ENCODE measurements at regions not wholly inside any gene's neighbourhood (a gene's known extent, or its start where the extent isn't known, plus 50 kb on each side); places are given as distances from the start of the nearest gene placed in this dataset.

DNA sequence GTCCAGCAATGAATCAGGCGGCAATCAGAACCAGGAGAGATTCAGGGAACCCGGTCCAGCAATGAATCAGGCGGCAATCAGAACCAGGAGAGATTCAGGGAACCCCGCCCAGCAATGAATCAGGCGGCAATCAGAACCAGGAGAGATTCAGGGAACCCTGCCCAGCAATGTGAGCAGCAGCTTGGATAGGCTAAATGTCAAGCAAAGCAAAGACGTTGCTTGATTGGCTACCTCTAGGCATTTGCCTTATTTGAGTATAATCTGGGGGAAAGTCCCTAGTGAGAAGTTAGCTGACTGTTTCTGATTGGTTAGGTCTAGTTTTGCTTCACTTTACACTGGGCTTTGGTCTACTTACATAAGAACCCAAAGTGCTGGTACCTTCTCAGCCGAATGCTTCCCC lies 1212.2 kb upstream of the TENM3 start:
- H3K4me1 ChIP-seq = no peaks in the 10 kb centered on the region
- no peak overlapping the region for H3K27ac ChIP-seq (replicated peaks in 1 of 4)
- DNase-seq (ENCODE audit: extremely low spot score) = no peak
- intact Hi-C loops (cut with DNase I) = no loop called here
- H3K4me3 ChIP-seq = no peak overlapping the region
- H3K27me3 ChIP-seq = no peaks in the 10 kb centered on the region
- WGBS = 72% methylated on average over 7 of the region's 7 CpGs
- no peaks in the 10 kb centered on the region for H3K36me3 ChIP-seq
- H3K9me3 ChIP-seq = no peaks in the 10 kb centered on the region
- TF ChIP-seq, protein P1, sequence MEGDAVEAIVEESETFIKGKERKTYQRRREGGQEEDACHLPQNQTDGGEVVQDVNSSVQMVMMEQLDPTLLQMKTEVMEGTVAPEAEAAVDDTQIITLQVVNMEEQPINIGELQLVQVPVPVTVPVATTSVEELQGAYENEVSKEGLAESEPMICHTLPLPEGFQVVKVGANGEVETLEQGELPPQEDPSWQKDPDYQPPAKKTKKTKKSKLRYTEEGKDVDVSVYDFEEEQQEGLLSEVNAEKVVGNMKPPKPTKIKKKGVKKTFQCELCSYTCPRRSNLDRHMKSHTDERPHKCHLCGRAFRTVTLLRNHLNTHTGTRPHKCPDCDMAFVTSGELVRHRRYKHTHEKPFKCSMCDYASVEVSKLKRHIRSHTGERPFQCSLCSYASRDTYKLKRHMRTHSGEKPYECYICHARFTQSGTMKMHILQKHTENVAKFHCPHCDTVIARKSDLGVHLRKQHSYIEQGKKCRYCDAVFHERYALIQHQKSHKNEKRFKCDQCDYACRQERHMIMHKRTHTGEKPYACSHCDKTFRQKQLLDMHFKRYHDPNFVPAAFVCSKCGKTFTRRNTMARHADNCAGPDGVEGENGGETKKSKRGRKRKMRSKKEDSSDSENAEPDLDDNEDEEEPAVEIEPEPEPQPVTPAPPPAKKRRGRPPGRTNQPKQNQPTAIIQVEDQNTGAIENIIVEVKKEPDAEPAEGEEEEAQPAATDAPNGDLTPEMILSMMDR (IDR thresholded peaks at IDR 0.05) = no peak
- TF ChIP-seq POLR2A (IDR thresholded peaks at IDR 0.05; ENCODE audit: low read depth) = no peak
- TF ChIP-seq POLR2AphosphoS5 (IDR thresholded peaks at IDR 0.05) = no peak
- TF ChIP-seq EP300 (IDR thresholded peaks at IDR 0.05) = no peak

DNA sequence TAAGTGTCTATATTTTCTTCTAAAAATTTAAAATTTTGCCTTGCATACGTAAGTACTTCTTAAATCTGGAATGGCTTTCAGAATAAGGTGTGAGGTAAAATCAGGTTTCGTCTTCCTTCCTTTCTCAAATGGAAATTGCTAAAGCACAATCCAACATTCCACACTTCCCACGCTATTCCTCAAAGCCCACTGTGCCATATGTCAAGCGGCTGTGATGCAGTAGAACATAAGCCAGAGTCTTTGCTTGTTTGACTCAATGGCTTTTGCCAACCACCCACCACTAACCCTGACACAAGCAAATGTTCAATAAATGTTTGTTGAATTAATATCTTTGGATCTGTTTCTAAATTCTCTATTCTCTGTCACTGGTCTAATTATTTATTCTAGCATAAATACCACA lies 1199.7 kb upstream of the TENM3 start:
- H3K27ac ChIP-seq (replicated peaks in 1 of 4) = no peak overlapping the region
- intact Hi-C loops (cut with DNase I) = no loop called here
- no peaks in the 10 kb centered on the region for H3K36me3 ChIP-seq
- H3K4me3 ChIP-seq = no peak overlapping the region
- H3K4me1 ChIP-seq = no peaks in the 10 kb centered on the region
- no peaks in the 10 kb centered on the region for H3K9me3 ChIP-seq
- no peaks in the 10 kb centered on the region for H3K27me3 ChIP-seq
- WGBS = 80% methylated on average over 4 of the region's 4 CpGs
- TF ChIP-seq POLR2A (IDR thresholded peaks at IDR 0.05; ENCODE audit: low read depth) (no peak), EP300 (IDR thresholded peaks at IDR 0.05) (no peak), POLR2AphosphoS5 (IDR thresholded peaks at IDR 0.05) (no peak)
- TF ChIP-seq, protein P1 (IDR thresholded peaks at IDR 0.05) = no peak
- DNase-seq (ENCODE audit: extremely low spot score) = no peak

DNA sequence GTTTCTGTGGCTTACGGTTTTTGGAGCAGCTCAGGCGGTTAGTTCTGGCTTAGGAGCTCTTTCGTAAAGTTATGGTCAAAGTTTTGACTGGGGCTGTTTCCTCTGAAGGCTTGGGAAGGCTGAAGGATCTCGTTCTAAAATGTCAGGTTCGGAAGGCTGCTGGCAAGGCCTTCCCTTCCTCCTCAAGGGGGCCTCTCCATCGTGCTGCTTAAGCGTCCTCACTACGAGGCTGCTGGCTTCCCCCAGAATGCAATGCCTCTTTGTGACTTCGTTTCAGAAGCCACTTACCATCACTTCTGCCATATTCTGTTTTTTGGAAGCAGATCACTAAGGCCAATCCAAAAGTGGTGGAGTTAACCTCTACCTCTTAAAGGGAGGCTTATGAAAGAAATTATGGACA lies 1196.4 kb upstream of the TENM3 start:
- Histone ChIP-seq H3K9me3 (no peaks in the 10 kb centered on the region), H3K27me3 (no peaks in the 10 kb centered on the region), H3K4me1 (no peaks in the 10 kb centered on the region), H3K4me3 (no peak overlapping the region), H3K36me3 (no peaks in the 10 kb centered on the region), H3K27ac (replicated peaks in 1 of 4) (no peak overlapping the region)
- intact Hi-C loops (cut with DNase I) = no loop called here
- no peak for DNase-seq (ENCODE audit: extremely low spot score)
- 77% methylated on average over 9 of the region's 9 CpGs for WGBS
- TF ChIP-seq, protein P1 (IDR thresholded peaks at IDR 0.05) = no peak
- TF ChIP-seq POLR2A (IDR thresholded peaks at IDR 0.05; ENCODE audit: low read depth) (no peak), POLR2AphosphoS5 (IDR thresholded peaks at IDR 0.05) (no peak), EP300 (IDR thresholded peaks at IDR 0.05) (no peak)

DNA sequence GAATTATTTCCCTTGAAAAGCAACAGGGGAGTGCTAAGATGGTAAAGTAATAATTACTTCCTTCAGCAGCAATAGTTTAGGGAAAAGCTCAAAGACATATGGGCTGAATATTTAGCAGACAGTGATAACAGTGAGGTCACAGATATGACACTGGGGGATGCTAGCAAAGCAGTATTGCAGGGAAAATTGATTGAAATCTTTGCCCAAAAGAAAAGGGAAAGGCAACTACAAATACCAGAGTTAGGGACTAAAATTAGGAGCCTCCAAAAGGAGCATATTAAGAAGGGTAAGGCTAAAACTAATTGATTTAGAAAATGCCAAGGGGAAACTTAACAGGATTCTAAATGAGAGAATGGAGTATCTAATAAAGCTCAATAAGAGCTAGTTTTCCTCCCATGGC lies 1191.3 kb upstream of the TENM3 start:
- no peak overlapping the region for H3K27ac ChIP-seq (replicated peaks in 1 of 4)
- H3K4me3 ChIP-seq = no peak overlapping the region
- intact Hi-C loops (cut with DNase I) = no loop called here
- no peaks in the 10 kb centered on the region for H3K36me3 ChIP-seq
- no peaks in the 10 kb centered on the region for H3K4me1 ChIP-seq
- H3K9me3 ChIP-seq = no peaks in the 10 kb centered on the region
- DNase-seq (ENCODE audit: extremely low spot score) = no peak
- TF ChIP-seq POLR2AphosphoS5 (IDR thresholded peaks at IDR 0.05) = no peak
- TF ChIP-seq EP300 (IDR thresholded peaks at IDR 0.05) = no peak
- TF ChIP-seq POLR2A (IDR thresholded peaks at IDR 0.05; ENCODE audit: low read depth) = no peak
- TF ChIP-seq, protein P1 (IDR thresholded peaks at IDR 0.05) = no peak
- no peaks in the 10 kb centered on the region for H3K27me3 ChIP-seq

DNA sequence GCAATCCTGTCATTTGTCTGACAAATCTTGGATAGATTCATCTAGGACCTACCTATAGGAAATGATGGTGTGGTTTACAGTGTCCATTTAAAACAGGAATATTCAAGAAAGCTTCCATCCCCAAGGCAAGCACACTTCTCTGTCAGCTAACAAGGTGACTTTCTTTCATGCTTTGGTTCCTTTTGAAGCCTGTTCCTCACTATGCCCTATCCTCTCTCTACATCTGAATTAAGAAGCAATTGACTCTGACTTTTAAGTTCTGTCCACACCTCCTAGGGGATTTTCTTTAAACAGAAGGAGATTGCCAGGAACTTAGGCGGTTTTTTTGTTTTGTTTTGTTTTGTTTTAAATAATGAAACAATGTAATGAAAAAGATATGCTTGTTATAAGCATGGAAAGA lies 1181.4 kb upstream of the TENM3 start:
- Histone ChIP-seq H3K4me3 (no peak overlapping the region), H3K27me3 (no peaks in the 10 kb centered on the region), H3K4me1 (no peaks in the 10 kb centered on the region), H3K9me3 (no peaks in the 10 kb centered on the region), H3K27ac (replicated peaks in 1 of 4) (no peak overlapping the region), H3K36me3 (no peaks in the 10 kb centered on the region)
- intact Hi-C loops (cut with DNase I) = no loop called here
- no peak for DNase-seq (ENCODE audit: extremely low spot score)
- 50% methylated on average over 1 of the region's 1 CpG for WGBS
- TF ChIP-seq POLR2A (IDR thresholded peaks at IDR 0.05; ENCODE audit: low read depth) (no peak), POLR2AphosphoS5 (IDR thresholded peaks at IDR 0.05) (no peak), EP300 (IDR thresholded peaks at IDR 0.05) (no peak)
- TF ChIP-seq, protein P1 (IDR thresholded peaks at IDR 0.05) = no peak

All from esophagus muscularis mucosa (tissue), 4 donors.